ENCODE measurements at regions not wholly inside any gene's neighbourhood (a gene's known extent, or its start where the extent isn't known, plus 50 kb on each side); places are given as distances from the start of the nearest gene placed in this dataset.

DNA sequence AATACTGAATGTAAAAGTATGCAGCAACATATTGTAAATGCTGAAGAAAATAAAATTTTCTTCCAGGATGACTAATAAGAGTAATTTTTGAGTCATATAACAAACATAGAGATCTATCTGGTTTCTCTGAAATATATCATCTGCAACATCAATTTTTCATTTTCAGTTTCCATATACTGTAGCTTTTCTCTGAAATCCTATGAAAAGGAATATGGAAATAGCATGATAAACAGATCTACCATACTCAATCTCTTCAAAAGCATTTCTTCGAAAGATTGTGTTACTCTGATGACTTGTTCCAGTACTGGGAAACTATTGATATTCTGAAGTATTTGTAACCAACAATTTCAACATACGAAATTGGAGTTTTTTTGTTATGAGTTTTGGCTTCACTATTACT, 1156.7 kb downstream of the FAM133A start:
- TF ChIP-seq CTCF (IDR thresholded peaks at IDR 0.05) (no peak), POLR2A (IDR thresholded peaks at IDR 0.05) (no peak), POLR2AphosphoS5 (IDR thresholded peaks at IDR 0.05) (no peak)

Data from sigmoid colon (tissue), 4 donors.